Transverse colon (tissue), 4 donors: ENCODE measurements at regions not wholly inside any gene's neighbourhood (a gene's known extent, or its start where the extent isn't known, plus 50 kb on each side); places are given as distances from the start of the nearest gene placed in this dataset.

Experiments used
- DNase-seq: peaks from one replicate; pipeline ENCODE4 v3.0.0-alpha.2; 2019
- H3K27ac ChIP-seq, 4 donors: fragments of 200-600 bp; sonication (generic); 2 replicates each; pipeline ENCODE4 v1.5.1; 2016 to 2018; ENCODE audit warnings: inconsistent platforms in 4 of 4
- H3K27me3 ChIP-seq: fragments of 200-600 bp; sonication (generic); 2 replicates; pipeline ENCODE4 v1.5.1; 2017; ENCODE audit warnings: inconsistent platforms
- H3K36me3 ChIP-seq, 4 donors: fragments of 200-600 bp; sonication (generic); 2 replicates each; pipeline ENCODE4 v1.5.1; 2017 to 2019; ENCODE audit warnings: inconsistent platforms in 4 of 4
- H3K4me1 ChIP-seq, 4 donors: fragments of 200-600 bp; sonication (generic); 2 replicates each; pipeline ENCODE4 v1.5.1; 2017 to 2020; ENCODE audit warnings: inconsistent platforms in 4 of 4
- H3K4me3 ChIP-seq, 4 donors: fragments of 200-600 bp; sonication (generic); 1 replicate in 1 of 4; 2 replicates in 3 of 4; pipeline versions ENCODE4 v1.5.1 to v1.6.1; 2017 to 2019; ENCODE audit warnings: inconsistent platforms in 4 of 4
- H3K9me3 ChIP-seq, 2 donors: fragments of 200-600 bp; sonication (generic); 2 replicates each; pipeline ENCODE4 v1.5.1; 2017 to 2019; ENCODE audit warnings: inconsistent platforms in 2 of 2
- CTCF ChIP-seq, 5 experiments: fragments of 200-600 bp in 3 of 5; fragments of 450-650 bp in 2 of 5; sonication (generic) in 3 of 5; IDR thresholded peaks; 1 replicate in 2 of 5; 2 replicates in 3 of 5; pipeline ENCODE4 v1.5.1; 2016 to 2017; ENCODE audit warnings: antibody characterized with exemption in 5 of 5, inconsistent platforms in 3 of 5, mild to moderate bottlenecking in 2 of 5, moderate library complexity in 1 of 5
- EP300 ChIP-seq: sonication (generic); formaldehyde crosslinking; IDR thresholded peaks from one replicate; pipeline ENCODE4 v1.6.1; 2017; ENCODE audit warnings: antibody characterized with exemption, low read depth
- POLR2A ChIP-seq: fragments of 450-650 bp; IDR thresholded peaks from one replicate; pipeline ENCODE4 v1.6.1; 2016; ENCODE audit warnings: antibody characterized with exemption, mild to moderate bottlenecking, moderate library complexity
- POLR2AphosphoS5 ChIP-seq, 3 donors: sonication (generic); formaldehyde crosslinking; IDR thresholded peaks; one replicate each; pipeline ENCODE4 v1.6.1; 2016; ENCODE audit warnings: antibody characterized with exemption in 3 of 3
- WGBS, 2 donors: methylation state at CpG; one replicate each; pipeline ENCODE4 v1.1.5; 2018; ENCODE audit warnings: low coverage in 1 of 2; 5-methylcytosine and 5-hydroxymethylcytosine counted together
- in situ Hi-C, 4 donors: fragments of 200-750 bp; cut with MboI; loops; one replicate each; pipeline versions ENCODE4 v1.15.0 to v1.15.1; 2017; ENCODE audit warnings: low sequenced_read_pairs in 3 of 4, low pct_ligation_motif_present in 1 of 4, low pct_unique_long_range_greater_than_20kb in 1 of 4
- intact Hi-C: fragments of 100-400 bp; cut with DNase I; formaldehyde crosslinking; loops from one replicate; pipeline ENCODE4 v1.15.1; 2023; ENCODE audit warnings: low total_unique reads

GRCh38 chr4:107202744-107203143 is 166.6 kb upstream of the DKK2 start:
- intact Hi-C loops = no loop called here
- Histone ChIP-seq H3K4me1 (no peaks in the 10 kb centered on the region), H3K27ac (peak overlapping the region in 1 of 4 donors; percentile 24), H3K9me3 (no peaks in the 10 kb centered on the region), H3K27me3 (no peaks in the 10 kb centered on the region), H3K4me3 (no peak overlapping the region), H3K36me3 (no peaks in the 10 kb centered on the region)
- 72 to 86% methylated on average over 5 to 7 of the region's 7 CpGs for WGBS, 2 donors
- no peak for DNase-seq
- in situ Hi-C loops = no loop called here
- peak in 2 of 3 donors; percentile 43 to 62 for TF ChIP-seq POLR2AphosphoS5 (IDR thresholded peaks at IDR 0.05)
- TF ChIP-seq EP300 = no peak

GRCh38 chr4:107197121-107197520 is 161.0 kb upstream of the DKK2 start:
- in situ Hi-C loops = no loop called here
- H3K27me3 ChIP-seq = no peaks in the 10 kb centered on the region
- peaks cover 0 to 14% (median 0%) of the 10 kb centered on the region in 4 donors for H3K4me1 ChIP-seq
- no peak for DNase-seq
- intact Hi-C loops = no loop called here
- H3K4me3 ChIP-seq = no peak overlapping the region
- H3K36me3 ChIP-seq = no peaks in the 10 kb centered on the region
- H3K27ac ChIP-seq = no peak overlapping the region
- WGBS, 2 donors = 50 to 71% methylated on average over 4 of the region's 4 CpGs
- TF ChIP-seq POLR2A (no peak), EP300 (no peak), POLR2AphosphoS5 (IDR thresholded peaks at IDR 0.05) (no peak), CTCF (IDR thresholded peaks at IDR 0.05) (no peak)
- no peaks in the 10 kb centered on the region for H3K9me3 ChIP-seq

GRCh38 chr4:107196312-107196711 is 160.2 kb upstream of the DKK2 start:
- in situ Hi-C loops (no loop called here), intact Hi-C loops (no loop called here)
- no peaks in the 10 kb centered on the region for H3K27me3 ChIP-seq
- no peak overlapping the region for H3K27ac ChIP-seq
- no peaks in the 10 kb centered on the region for H3K9me3 ChIP-seq
- TF ChIP-seq EP300 = no peak
- TF ChIP-seq CTCF (IDR thresholded peaks at IDR 0.05) = no peak
- no peak for TF ChIP-seq POLR2AphosphoS5 (IDR thresholded peaks at IDR 0.05)
- no peak for TF ChIP-seq POLR2A
- WGBS, 2 donors = 56 to 60% methylated on average over 2 of the region's 2 CpGs
- H3K36me3 ChIP-seq = no peaks in the 10 kb centered on the region
- H3K4me1 ChIP-seq = peaks cover 0 to 14% (median 0%) of the 10 kb centered on the region in 4 donors
- H3K4me3 ChIP-seq = no peak overlapping the region
- DNase-seq = no peak

GRCh38 chr4:107194005-107194404 is 157.9 kb upstream of the DKK2 start:
- 55 to 62% methylated on average over 4 of the region's 4 CpGs for WGBS, 2 donors
- no peaks in the 10 kb centered on the region for H3K36me3 ChIP-seq
- intact Hi-C loops (no loop called here), in situ Hi-C loops (no loop called here)
- TF ChIP-seq CTCF (IDR thresholded peaks at IDR 0.05) (no peak), EP300 (no peak), POLR2AphosphoS5 (IDR thresholded peaks at IDR 0.05) (no peak), POLR2A (no peak)
- no peaks in the 10 kb centered on the region for H3K9me3 ChIP-seq
- H3K4me1 ChIP-seq = peaks cover 0 to 14% (median 0%) of the 10 kb centered on the region in 4 donors
- no peak overlapping the region for H3K27ac ChIP-seq
- H3K27me3 ChIP-seq = no peaks in the 10 kb centered on the region
- no peak for DNase-seq
- H3K4me3 ChIP-seq = no peak overlapping the region

GRCh38 chr4:107192601-107193000 is 156.5 kb upstream of the DKK2 start:
- Histone ChIP-seq H3K27me3 (no peaks in the 10 kb centered on the region), H3K27ac (no peak overlapping the region), H3K36me3 (no peaks in the 10 kb centered on the region), H3K9me3 (no peaks in the 10 kb centered on the region), H3K4me3 (no peak overlapping the region), H3K4me1 (peaks cover 0 to 14% (median 0%) of the 10 kb centered on the region in 4 donors)
- intact Hi-C loops (no loop called here), in situ Hi-C loops (no loop called here)
- no peak for TF ChIP-seq POLR2AphosphoS5 (IDR thresholded peaks at IDR 0.05)
- TF ChIP-seq EP300 = no peak
- no peak for TF ChIP-seq POLR2A
- no peak for TF ChIP-seq CTCF (IDR thresholded peaks at IDR 0.05)
- 88 to 90% methylated on average over 4 to 6 of the region's 6 CpGs for WGBS, 2 donors
- no peak for DNase-seq
